ENCODE measurements at regions not wholly inside any gene's neighbourhood (a gene's known extent, or its start where the extent isn't known, plus 50 kb on each side); places are given as distances from the start of the nearest gene placed in this dataset.
"Not testable (repeated sequence)": the region's sequence is repeated elsewhere in the genome, so short reads cannot be mapped to it uniquely, and the experiment has no call there.

- Histone ChIP-seq H3K27ac (ENCODE audit: low read depth, low read length) (no peak overlapping the region), H3K9me3 (ENCODE audit: low read length) (no peaks in the 10 kb centered on the region), H3K9ac (ENCODE audit: low read length) (no peak overlapping the region), H3K27me3 (ENCODE audit: control insufficient read depth in 1 of 2, insufficient read depth in 2 of 2, low read length in 2 of 2) (no peaks in the 10 kb centered on the region), H3K4me3 (ENCODE audit: low read depth in 1 of 2, low read length in 2 of 2) (no peak overlapping the region), H3K4me1 (ENCODE audit: insufficient read depth, low read length) (no peaks in the 10 kb centered on the region), H3K36me3 (ENCODE audit: insufficient read depth, low read length) (no peaks in the 10 kb centered on the region)
Observed at GRCh38 chr6:9295644-9296043, 860.3 kb upstream of the SLC35B3 start.

GRCh38 chr6:9292975-9293374, 857.6 kb upstream of the SLC35B3 start:
- no peaks in the 10 kb centered on the region for H3K36me3 ChIP-seq (ENCODE audit: insufficient read depth, low read length)
- no peak overlapping the region for H3K9ac ChIP-seq (ENCODE audit: low read length)
- H3K4me1 ChIP-seq (ENCODE audit: insufficient read depth, low read length): no peaks in the 10 kb centered on the region
- no peaks in the 10 kb centered on the region for H3K27me3 ChIP-seq (ENCODE audit: control insufficient read depth in 1 of 2, insufficient read depth in 2 of 2, low read length in 2 of 2)
- no peak overlapping the region for H3K27ac ChIP-seq (ENCODE audit: low read depth, low read length)
- H3K9me3 ChIP-seq (ENCODE audit: low read length): no peaks in the 10 kb centered on the region
- H3K4me3 ChIP-seq (ENCODE audit: low read depth in 1 of 2, low read length in 2 of 2): no peak overlapping the region

GRCh38 chr6:9290342-9290741, 855.0 kb upstream of the SLC35B3 start:
- H3K4me1 ChIP-seq (ENCODE audit: insufficient read depth, low read length); H3K36me3 ChIP-seq (ENCODE audit: insufficient read depth, low read length); H3K9me3 ChIP-seq (ENCODE audit: low read length); H3K27me3 ChIP-seq (ENCODE audit: control insufficient read depth in 1 of 2, insufficient read depth in 2 of 2, low read length in 2 of 2); H3K9ac ChIP-seq (ENCODE audit: low read length); H3K27ac ChIP-seq (ENCODE audit: low read depth, low read length); H3K4me3 ChIP-seq (ENCODE audit: low read depth in 1 of 2, low read length in 2 of 2): not testable (repeated sequence)

GRCh38 chr6:9272671-9273070, 837.3 kb upstream of the SLC35B3 start:
- Histone ChIP-seq H3K27me3 (ENCODE audit: control insufficient read depth in 1 of 2, insufficient read depth in 2 of 2, low read length in 2 of 2) (no peaks in the 10 kb centered on the region), H3K9me3 (ENCODE audit: low read length) (no peaks in the 10 kb centered on the region), H3K9ac (ENCODE audit: low read length) (no peak overlapping the region), H3K4me1 (ENCODE audit: insufficient read depth, low read length) (no peaks in the 10 kb centered on the region), H3K27ac (ENCODE audit: low read depth, low read length) (no peak overlapping the region), H3K36me3 (ENCODE audit: insufficient read depth, low read length) (no peaks in the 10 kb centered on the region), H3K4me3 (ENCODE audit: low read depth in 1 of 2, low read length in 2 of 2) (no peak overlapping the region)

GRCh38 chr6:9266741-9267140, 831.4 kb upstream of the SLC35B3 start:
- Histone ChIP-seq H3K36me3 (ENCODE audit: insufficient read depth, low read length) (no peaks in the 10 kb centered on the region), H3K4me3 (ENCODE audit: low read depth in 1 of 2, low read length in 2 of 2) (no peak overlapping the region), H3K9me3 (ENCODE audit: low read length) (no peaks in the 10 kb centered on the region), H3K27ac (ENCODE audit: low read depth, low read length) (no peak overlapping the region), H3K4me1 (ENCODE audit: insufficient read depth, low read length) (no peaks in the 10 kb centered on the region), H3K9ac (ENCODE audit: low read length) (no peak overlapping the region), H3K27me3 (ENCODE audit: control insufficient read depth in 1 of 2, insufficient read depth in 2 of 2, low read length in 2 of 2) (no peaks in the 10 kb centered on the region)

- Histone ChIP-seq H3K4me3 (ENCODE audit: low read depth in 1 of 2, low read length in 2 of 2) (no peak overlapping the region), H3K9ac (ENCODE audit: low read length) (no peak overlapping the region), H3K27me3 (ENCODE audit: control insufficient read depth in 1 of 2, insufficient read depth in 2 of 2, low read length in 2 of 2) (no peaks in the 10 kb centered on the region), H3K36me3 (ENCODE audit: insufficient read depth, low read length) (no peaks in the 10 kb centered on the region), H3K4me1 (ENCODE audit: insufficient read depth, low read length) (no peaks in the 10 kb centered on the region), H3K27ac (ENCODE audit: low read depth, low read length) (no peak overlapping the region), H3K9me3 (ENCODE audit: low read length) (no peaks in the 10 kb centered on the region)
Observed at GRCh38 chr6:9257215-9257614, 821.9 kb upstream of the SLC35B3 start.

GRCh38 chr6:9254251-9254650, 818.9 kb upstream of the SLC35B3 start:
- Histone ChIP-seq H3K9ac (ENCODE audit: low read length) (no peak overlapping the region), H3K27ac (ENCODE audit: low read depth, low read length) (no peak overlapping the region), H3K36me3 (ENCODE audit: insufficient read depth, low read length) (no peaks in the 10 kb centered on the region), H3K9me3 (ENCODE audit: low read length) (no peaks in the 10 kb centered on the region), H3K4me1 (ENCODE audit: insufficient read depth, low read length) (no peaks in the 10 kb centered on the region), H3K27me3 (ENCODE audit: control insufficient read depth in 1 of 2, insufficient read depth in 2 of 2, low read length in 2 of 2) (no peaks in the 10 kb centered on the region), H3K4me3 (ENCODE audit: low read depth in 1 of 2, low read length in 2 of 2) (no peak overlapping the region)

- no peaks in the 10 kb centered on the region for H3K36me3 ChIP-seq (ENCODE audit: insufficient read depth, low read length)
- no peak overlapping the region for H3K4me3 ChIP-seq (ENCODE audit: low read depth in 1 of 2, low read length in 2 of 2)
- no peaks in the 10 kb centered on the region for H3K9me3 ChIP-seq (ENCODE audit: low read length)
- no peaks in the 10 kb centered on the region for H3K4me1 ChIP-seq (ENCODE audit: insufficient read depth, low read length)
- H3K27me3 ChIP-seq (ENCODE audit: control insufficient read depth in 1 of 2, insufficient read depth in 2 of 2, low read length in 2 of 2): no peaks in the 10 kb centered on the region
- H3K27ac ChIP-seq (ENCODE audit: low read depth, low read length): no peak overlapping the region
- no peak overlapping the region for H3K9ac ChIP-seq (ENCODE audit: low read length)
Observed at GRCh38 chr6:9252799-9253198, 817.5 kb upstream of the SLC35B3 start.

GRCh38 chr6:9250852-9251251, 815.5 kb upstream of the SLC35B3 start:
- H3K9me3 ChIP-seq (ENCODE audit: low read length): no peaks in the 10 kb centered on the region
- no peaks in the 10 kb centered on the region for H3K36me3 ChIP-seq (ENCODE audit: insufficient read depth, low read length)
- H3K4me1 ChIP-seq (ENCODE audit: insufficient read depth, low read length): no peaks in the 10 kb centered on the region
- H3K4me3 ChIP-seq (ENCODE audit: low read depth in 1 of 2, low read length in 2 of 2): no peak overlapping the region
- H3K9ac ChIP-seq (ENCODE audit: low read length): no peak overlapping the region
- H3K27ac ChIP-seq (ENCODE audit: low read depth, low read length): no peak overlapping the region
- no peaks in the 10 kb centered on the region for H3K27me3 ChIP-seq (ENCODE audit: control insufficient read depth in 1 of 2, insufficient read depth in 2 of 2, low read length in 2 of 2)

GRCh38 chr6:9248133-9248532, 812.8 kb upstream of the SLC35B3 start:
- no peaks in the 10 kb centered on the region for H3K9me3 ChIP-seq (ENCODE audit: low read length)
- no peak overlapping the region for H3K4me3 ChIP-seq (ENCODE audit: low read depth in 1 of 2, low read length in 2 of 2)
- H3K9ac ChIP-seq (ENCODE audit: low read length): no peak overlapping the region
- H3K27me3 ChIP-seq (ENCODE audit: control insufficient read depth in 1 of 2, insufficient read depth in 2 of 2, low read length in 2 of 2): no peaks in the 10 kb centered on the region
- no peaks in the 10 kb centered on the region for H3K4me1 ChIP-seq (ENCODE audit: insufficient read depth, low read length)
- no peaks in the 10 kb centered on the region for H3K36me3 ChIP-seq (ENCODE audit: insufficient read depth, low read length)
- no peak overlapping the region for H3K27ac ChIP-seq (ENCODE audit: low read depth, low read length)

GRCh38 chr6:9240861-9241260, 805.5 kb upstream of the SLC35B3 start:
- H3K4me3 ChIP-seq (ENCODE audit: low read depth in 1 of 2, low read length in 2 of 2): no peak overlapping the region
- H3K27ac ChIP-seq (ENCODE audit: low read depth, low read length): no peak overlapping the region
- no peaks in the 10 kb centered on the region for H3K4me1 ChIP-seq (ENCODE audit: insufficient read depth, low read length)
- no peaks in the 10 kb centered on the region for H3K9me3 ChIP-seq (ENCODE audit: low read length)
- H3K27me3 ChIP-seq (ENCODE audit: control insufficient read depth in 1 of 2, insufficient read depth in 2 of 2, low read length in 2 of 2): no peaks in the 10 kb centered on the region
- H3K9ac ChIP-seq (ENCODE audit: low read length): no peak overlapping the region
- no peaks in the 10 kb centered on the region for H3K36me3 ChIP-seq (ENCODE audit: insufficient read depth, low read length)

GRCh38 chr6:9236443-9236842, 801.1 kb upstream of the SLC35B3 start:
- Histone ChIP-seq H3K9me3 (ENCODE audit: low read length) (no peaks in the 10 kb centered on the region), H3K36me3 (ENCODE audit: insufficient read depth, low read length) (no peaks in the 10 kb centered on the region), H3K4me1 (ENCODE audit: insufficient read depth, low read length) (no peaks in the 10 kb centered on the region), H3K9ac (ENCODE audit: low read length) (no peak overlapping the region), H3K4me3 (ENCODE audit: low read depth in 1 of 2, low read length in 2 of 2) (no peak overlapping the region), H3K27me3 (ENCODE audit: control insufficient read depth in 1 of 2, insufficient read depth in 2 of 2, low read length in 2 of 2) (no peaks in the 10 kb centered on the region), H3K27ac (ENCODE audit: low read depth, low read length) (no peak overlapping the region)
